ENCODE measurements at regions not wholly inside any gene's neighbourhood (a gene's known extent, or its start where the extent isn't known, plus 50 kb on each side); places are given as distances from the start of the nearest gene placed in this dataset.
"Not testable (repeated sequence)": the region's sequence is repeated elsewhere in the genome, so short reads cannot be mapped to it uniquely, and the experiment has no call there.

GRCh38 chr16:76035689-76036088 lies 241.5 kb upstream of the CNTNAP4 start:
- no peak for FAIRE-seq

DNA sequence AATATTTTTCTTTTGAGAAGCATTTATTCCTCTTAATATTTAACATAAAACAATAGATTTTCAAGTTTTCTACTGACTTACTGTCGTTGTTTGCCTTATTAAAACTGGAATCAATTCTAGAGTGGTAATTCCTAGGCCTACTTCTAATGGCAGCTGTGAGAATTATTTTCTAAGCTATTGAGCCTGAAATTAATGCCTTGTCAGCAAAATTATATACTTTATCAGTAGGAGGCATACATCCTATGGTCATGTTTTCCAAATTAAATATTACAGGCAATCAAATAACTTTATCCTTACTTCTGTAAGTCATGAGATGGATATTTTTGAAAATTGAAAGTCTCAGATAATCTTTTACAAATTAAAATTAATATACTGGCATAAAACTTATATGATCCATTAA lies 239.1 kb upstream of the CNTNAP4 start:
- FAIRE-seq: no peak

GRCh38 chr16:76052725-76053124 lies 224.5 kb upstream of the CNTNAP4 start:
- no peak for FAIRE-seq

GRCh38 chr16:76059186-76059585 lies 218.0 kb upstream of the CNTNAP4 start:
- FAIRE-seq: no peak

- FAIRE-seq: no peak
These were observed 217.5 kb upstream of the CNTNAP4 start for GRCh38 chr16:76059701-76060100.

DNA sequence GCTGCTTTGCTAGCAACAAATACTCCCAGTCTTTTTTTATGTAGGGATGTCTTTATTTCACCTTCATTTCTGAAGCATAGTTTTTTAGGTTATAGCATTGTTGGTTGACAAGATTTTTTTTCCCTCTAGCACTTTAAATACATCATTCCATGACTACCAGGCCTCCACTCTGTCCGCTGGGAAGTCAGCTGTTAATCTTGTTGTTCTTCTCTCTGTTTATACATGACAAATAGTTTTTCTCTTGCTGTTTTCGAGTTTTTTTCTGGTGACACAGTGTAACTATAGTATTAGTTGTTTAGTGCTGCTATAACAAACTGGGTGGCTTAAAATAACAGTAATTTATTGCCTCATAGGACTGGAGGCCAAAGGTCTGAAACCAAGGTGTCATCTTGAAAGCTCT lies 205.5 kb upstream of the CNTNAP4 start:
- no peak for FAIRE-seq

GRCh38 chr16:76081967-76082366 lies 195.2 kb upstream of the CNTNAP4 start:
- FAIRE-seq: no peak

- no peak for FAIRE-seq
These were observed 170.6 kb upstream of the CNTNAP4 start for GRCh38 chr16:76106647-76107046.

GRCh38 chr16:76108460-76108859 lies 168.7 kb upstream of the CNTNAP4 start:
- no peak for FAIRE-seq

DNA sequence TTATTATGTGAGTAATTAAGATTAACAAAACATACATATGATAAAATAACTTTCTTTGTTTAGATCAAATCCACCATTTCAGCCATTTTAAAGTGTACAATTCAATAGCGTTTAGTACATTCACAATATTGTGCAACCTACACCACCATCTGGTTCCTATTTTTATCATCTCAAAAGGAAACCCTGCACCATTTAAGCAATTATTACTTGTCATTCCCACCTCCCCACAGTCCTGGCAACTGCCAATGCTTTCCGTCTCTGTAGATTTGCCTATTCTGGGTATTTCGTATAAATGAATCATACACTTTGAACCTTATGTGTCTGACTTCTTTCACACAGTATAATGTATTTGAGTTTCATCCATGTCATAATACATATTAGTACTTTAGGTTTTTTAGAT lies 162.5 kb upstream of the CNTNAP4 start:
- no peak for FAIRE-seq

GRCh38 chr16:76118344-76118743 lies 158.9 kb upstream of the CNTNAP4 start:
- FAIRE-seq: no peak

GRCh38 chr16:76121636-76122035 lies 155.6 kb upstream of the CNTNAP4 start:
- no peak for FAIRE-seq

GRCh38 chr16:76123966-76124365 lies 153.2 kb upstream of the CNTNAP4 start:
- no peak for FAIRE-seq

GRCh38 chr16:76125871-76126270 lies 151.3 kb upstream of the CNTNAP4 start:
- FAIRE-seq: no peak

GRCh38 chr16:76138056-76138455 lies 139.1 kb upstream of the CNTNAP4 start:
- not testable (repeated sequence) for FAIRE-seq

- no peak for FAIRE-seq
These were observed 119.6 kb upstream of the CNTNAP4 start for GRCh38 chr16:76157629-76158028.

- FAIRE-seq: no peak
These were observed 115.2 kb upstream of the CNTNAP4 start for GRCh38 chr16:76162046-76162445.

- FAIRE-seq: no peak
These were observed 112.1 kb upstream of the CNTNAP4 start for GRCh38 chr16:76164970-76165558.

DNA sequence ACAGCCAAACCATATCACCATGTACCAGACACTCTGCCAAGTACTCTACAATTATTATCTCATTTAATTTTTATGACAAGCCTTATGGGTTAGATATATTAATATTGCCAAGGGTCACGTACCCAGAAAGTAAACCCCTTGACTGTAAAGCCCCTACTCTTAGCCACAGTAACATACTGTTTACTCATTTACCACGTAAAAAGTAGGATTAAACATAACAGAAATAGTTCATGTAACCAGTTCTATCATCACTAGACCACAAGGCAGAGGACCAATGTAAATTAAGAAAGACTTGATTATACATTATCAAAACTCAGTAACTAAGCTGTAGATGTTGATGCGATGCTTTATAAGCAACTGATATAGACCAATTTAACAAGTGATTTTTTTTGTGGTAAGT lies 101.5 kb upstream of the CNTNAP4 start:
- FAIRE-seq: no peak

- no peak for FAIRE-seq
These were observed 101.0 kb upstream of the CNTNAP4 start for GRCh38 chr16:76176153-76176552.

- no peak for FAIRE-seq
These were observed 100.6 kb upstream of the CNTNAP4 start for GRCh38 chr16:76176616-76177015.

DNA sequence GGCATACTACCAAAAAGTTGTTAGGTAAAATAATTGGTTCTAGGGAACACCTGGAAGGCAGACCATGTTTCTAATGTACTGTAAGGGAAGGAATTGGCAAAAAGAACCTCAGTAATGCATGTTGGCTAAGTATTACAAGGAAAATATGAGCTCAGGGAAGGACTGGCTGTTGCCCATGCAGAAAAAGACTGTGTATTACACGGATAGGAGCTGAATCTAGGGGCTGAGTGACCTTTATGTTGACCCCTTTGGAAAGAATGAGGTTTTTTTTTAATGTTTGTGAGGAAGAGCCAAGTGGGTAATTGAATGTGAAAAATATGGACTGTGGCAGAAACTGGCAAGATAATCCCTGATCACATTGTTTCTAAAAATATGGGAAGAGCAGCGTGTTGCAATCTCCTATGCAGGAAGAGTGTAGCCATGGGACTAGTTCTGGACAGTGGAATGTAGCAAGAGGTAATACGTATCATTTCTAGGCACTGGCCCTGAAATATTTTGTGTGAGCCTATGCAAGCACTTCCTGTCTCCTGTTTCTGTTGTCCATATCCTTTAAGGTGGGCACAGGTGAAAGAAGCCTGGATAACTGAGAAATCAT lies 95.1 kb upstream of the CNTNAP4 start:
- FAIRE-seq: no peak

GRCh38 chr16:76183647-76184046 lies 93.6 kb upstream of the CNTNAP4 start:
- no peak for FAIRE-seq

GRCh38 chr16:76190057-76190456 lies 87.1 kb upstream of the CNTNAP4 start:
- FAIRE-seq: no peak

DNA sequence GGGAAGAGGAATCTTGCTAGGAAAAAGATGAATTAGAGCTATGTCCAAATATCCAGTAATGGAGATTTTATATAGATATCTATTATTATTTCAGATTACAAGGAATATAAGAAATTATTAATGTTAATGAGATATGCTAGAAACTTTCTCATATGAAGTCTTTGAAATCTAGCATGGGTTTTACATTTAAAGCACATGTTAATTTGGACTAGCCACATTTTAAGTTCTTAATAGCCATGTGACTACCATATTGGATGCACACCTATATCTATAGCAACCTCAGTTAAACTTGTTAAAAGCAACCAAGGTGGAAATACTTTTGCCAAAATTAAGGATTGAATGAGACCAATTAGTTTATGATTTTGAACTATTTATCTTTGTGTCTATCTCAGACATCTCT lies 86.7 kb upstream of the CNTNAP4 start:
- FAIRE-seq: no peak
